HFF-Myc (cell line): ENCODE measurements at regions not wholly inside any gene's neighbourhood (a gene's known extent, or its start where the extent isn't known, plus 50 kb on each side); places are given as distances from the start of the nearest gene placed in this dataset.

Experiments
- DNase-seq: peaks from one replicate; pipeline ENCODE4 v3.0.0-alpha.2; 2011; ENCODE audit warnings: low read depth; ENCODE audit errors: extremely low read depth
- H3K4me3 ChIP-seq: replicated peaks from 2 replicates; pipeline ENCODE4 v1.5.1; 2011; ENCODE audit warnings: low read depth, mild to moderate bottlenecking, control low read depth, low read length
- TF ChIP-seq, protein P1 (sequence below): IDR thresholded peaks from 2 replicates; pipeline ENCODE4 v1.5.1; 2012; ENCODE audit warnings: mild to moderate bottlenecking, low read depth, low read length, control low read depth; ENCODE audit errors: missing control alignments

DNA sequence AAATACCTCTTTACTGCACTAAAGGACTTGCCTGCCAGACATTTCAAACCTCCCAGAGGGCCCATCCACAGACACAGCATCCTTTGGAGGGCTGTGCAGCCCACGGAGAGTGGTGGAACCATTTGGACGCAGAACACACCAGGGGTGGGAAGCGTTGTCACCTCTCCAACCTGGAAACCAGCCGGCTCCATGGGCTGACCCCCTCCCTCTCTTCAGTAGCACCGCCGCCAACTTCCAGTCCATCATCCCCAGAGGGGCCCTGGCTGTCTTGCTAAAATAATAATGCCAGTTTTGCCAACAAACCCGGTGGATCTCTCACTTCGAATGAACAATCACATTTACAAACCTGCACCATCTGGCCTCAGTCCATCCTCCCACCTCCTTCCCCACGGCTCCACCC, 203.9 kb downstream of the FBXO15 start:
- TF ChIP-seq, protein P1, sequence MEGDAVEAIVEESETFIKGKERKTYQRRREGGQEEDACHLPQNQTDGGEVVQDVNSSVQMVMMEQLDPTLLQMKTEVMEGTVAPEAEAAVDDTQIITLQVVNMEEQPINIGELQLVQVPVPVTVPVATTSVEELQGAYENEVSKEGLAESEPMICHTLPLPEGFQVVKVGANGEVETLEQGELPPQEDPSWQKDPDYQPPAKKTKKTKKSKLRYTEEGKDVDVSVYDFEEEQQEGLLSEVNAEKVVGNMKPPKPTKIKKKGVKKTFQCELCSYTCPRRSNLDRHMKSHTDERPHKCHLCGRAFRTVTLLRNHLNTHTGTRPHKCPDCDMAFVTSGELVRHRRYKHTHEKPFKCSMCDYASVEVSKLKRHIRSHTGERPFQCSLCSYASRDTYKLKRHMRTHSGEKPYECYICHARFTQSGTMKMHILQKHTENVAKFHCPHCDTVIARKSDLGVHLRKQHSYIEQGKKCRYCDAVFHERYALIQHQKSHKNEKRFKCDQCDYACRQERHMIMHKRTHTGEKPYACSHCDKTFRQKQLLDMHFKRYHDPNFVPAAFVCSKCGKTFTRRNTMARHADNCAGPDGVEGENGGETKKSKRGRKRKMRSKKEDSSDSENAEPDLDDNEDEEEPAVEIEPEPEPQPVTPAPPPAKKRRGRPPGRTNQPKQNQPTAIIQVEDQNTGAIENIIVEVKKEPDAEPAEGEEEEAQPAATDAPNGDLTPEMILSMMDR, result no peak
- no peak for DNase-seq
- no peak overlapping the region for H3K4me3 ChIP-seq

DNA sequence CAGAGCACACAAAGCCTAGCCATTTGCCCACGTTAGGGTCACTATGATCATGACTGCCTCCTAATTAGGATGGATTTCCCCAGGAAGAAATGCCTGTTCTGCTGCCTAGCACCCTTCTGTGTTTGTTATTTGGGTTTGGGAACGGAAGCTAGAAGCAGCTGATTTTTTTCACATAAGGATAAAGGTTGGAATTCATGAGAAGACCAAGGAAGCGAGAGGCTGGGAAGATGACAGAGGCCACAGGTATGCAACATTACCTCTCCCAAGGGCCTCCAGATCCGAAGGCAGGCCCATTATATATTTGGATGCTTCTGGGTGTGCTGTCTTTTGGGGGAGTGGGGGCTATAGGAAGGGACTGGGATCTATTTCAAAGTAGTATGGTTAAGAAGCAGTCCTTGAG, 204.7 kb downstream of the FBXO15 start:
- H3K4me3 ChIP-seq, result no peak overlapping the region
- no peak for DNase-seq
- TF ChIP-seq, protein P1, result no peak

DNA sequence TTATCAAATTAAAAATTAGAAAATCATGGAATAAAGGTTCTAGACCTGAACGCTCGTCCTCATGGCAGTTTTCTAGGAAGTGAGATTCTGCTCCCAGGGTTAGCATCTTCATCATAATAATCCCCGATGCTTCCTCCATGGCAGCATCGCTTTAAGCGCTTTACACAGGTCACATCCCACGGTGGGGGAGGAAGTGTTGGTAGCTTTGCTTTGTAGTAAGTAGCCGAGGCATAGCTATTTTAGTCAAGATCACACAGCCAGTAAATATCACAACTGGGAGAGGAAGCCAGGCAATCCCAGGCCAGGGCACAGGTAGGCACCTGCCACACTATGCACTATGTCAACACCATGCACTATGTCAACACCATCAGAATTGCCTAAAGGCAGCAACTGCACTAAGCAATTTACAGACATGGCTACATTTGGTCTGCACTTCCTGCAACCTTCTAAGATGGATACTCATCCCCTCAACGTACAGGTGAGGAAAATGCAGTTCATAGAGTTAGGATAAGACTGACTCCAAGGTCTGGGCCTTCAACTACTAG, 205.5 kb downstream of the FBXO15 start:
- no peak for DNase-seq
- TF ChIP-seq, protein P1, result no peak
- no peak overlapping the region for H3K4me3 ChIP-seq

DNA sequence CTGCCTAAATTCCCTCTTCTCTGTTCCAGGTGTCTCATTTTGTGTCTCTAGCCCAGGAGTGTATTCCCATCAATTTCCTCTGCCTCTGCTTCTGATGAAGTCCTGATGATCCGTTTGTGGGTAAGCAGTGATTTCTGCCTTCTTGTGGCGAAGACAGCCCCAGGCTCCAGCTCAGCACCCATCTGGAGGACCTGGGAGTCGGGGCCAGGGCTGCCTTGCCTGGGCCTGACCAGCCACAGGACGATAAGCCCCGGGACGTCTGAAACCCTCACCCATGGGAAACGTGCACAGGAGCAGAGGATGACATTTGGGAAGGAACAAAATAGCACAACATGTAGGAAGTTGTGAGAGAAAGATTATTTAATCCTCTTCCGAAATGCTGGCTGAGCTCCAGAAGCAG, 206.9 kb downstream of the FBXO15 start:
- no peak for DNase-seq
- H3K4me3 ChIP-seq, result no peak overlapping the region
- TF ChIP-seq, protein P1, result no peak

DNA sequence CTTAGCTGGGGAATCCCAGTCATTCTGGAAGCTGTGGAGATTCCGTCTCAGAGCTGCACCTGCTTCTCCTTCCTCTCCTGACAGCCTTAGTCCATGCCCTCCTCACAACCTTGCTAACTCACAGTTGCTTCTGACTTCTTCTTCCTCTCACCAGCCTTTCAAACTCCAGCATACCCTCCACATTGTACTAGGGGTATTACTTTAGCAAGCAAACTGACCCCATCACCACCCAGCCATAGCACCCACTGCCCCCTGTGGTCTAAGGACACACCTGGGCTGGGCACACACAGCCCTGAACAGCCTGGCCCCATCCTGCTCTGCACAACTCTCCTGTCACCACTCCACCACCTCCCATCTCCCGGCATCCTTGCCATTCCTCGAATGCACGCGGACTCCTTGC, 208.2 kb downstream of the FBXO15 start:
- DNase-seq, result no peak
- TF ChIP-seq, protein P1, result no peak
- no peak overlapping the region for H3K4me3 ChIP-seq

DNA sequence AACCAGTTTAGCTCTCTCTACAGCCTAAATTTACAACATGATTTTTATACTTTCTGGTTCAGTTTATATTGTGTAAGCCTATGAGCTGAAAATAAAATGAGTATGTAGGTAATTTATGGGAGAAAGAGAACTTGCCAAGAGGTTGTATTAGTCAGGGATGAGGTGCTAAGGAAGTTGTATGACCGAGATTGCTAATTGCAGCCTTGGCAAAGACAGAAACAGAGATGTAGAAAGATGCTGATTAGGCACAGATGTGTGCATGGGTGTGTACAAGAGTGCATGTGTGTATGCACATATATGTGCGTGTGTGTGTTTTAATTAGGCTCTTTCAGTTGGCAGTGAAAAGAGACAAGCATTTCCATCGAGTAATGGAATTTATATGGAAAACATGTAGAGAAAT, 213.9 kb downstream of the FBXO15 start:
- TF ChIP-seq, protein P1, result no peak
- H3K4me3 ChIP-seq, result no peak overlapping the region
- no peak for DNase-seq

DNA sequence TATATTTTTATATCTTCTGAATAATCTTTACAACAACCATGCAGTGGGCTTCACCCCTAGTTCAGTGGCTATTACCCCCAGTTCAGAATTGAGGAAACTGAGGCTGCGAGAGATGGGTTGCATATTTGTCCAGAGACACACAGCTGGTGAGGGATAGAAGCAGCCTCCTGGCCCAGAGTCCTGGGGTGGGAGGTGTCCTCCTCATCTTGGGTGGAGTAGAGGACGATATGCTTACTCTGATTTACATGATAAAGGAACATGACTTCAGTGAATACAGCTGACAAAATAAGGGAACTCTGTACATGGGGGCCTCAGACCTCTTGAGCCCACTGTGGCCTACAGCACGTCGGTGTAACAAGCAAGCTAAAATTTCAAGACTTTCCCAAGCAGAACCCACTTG, 214.7 kb downstream of the FBXO15 start:
- H3K4me3 ChIP-seq, result no peak overlapping the region
- TF ChIP-seq, protein P1, result no peak
- no peak for DNase-seq
